G401 (cell line): ENCODE measurements at regions not wholly inside any gene's neighbourhood (a gene's known extent, or its start where the extent isn't known, plus 50 kb on each side); places are given as distances from the start of the nearest gene placed in this dataset.
A peak's percentile ranks its signal among the peaks of the same experiment; 100 is the strongest.
"Not testable (repeated sequence)": the region's sequence is repeated elsewhere in the genome, so short reads cannot be mapped to it uniquely, and the experiment has no call there.

Experiments
- DNase-seq: peaks from one replicate; pipeline ENCODE4 v3.0.0-alpha.2; 2015; ENCODE audit warnings: low spot score
- in situ Hi-C: cut with HindIII; loops from 2 replicates; pipeline ENCODE4 v1.10.0; 2016; ENCODE audit warnings: low sequenced_read_pairs, mixed read lengths

DNA sequence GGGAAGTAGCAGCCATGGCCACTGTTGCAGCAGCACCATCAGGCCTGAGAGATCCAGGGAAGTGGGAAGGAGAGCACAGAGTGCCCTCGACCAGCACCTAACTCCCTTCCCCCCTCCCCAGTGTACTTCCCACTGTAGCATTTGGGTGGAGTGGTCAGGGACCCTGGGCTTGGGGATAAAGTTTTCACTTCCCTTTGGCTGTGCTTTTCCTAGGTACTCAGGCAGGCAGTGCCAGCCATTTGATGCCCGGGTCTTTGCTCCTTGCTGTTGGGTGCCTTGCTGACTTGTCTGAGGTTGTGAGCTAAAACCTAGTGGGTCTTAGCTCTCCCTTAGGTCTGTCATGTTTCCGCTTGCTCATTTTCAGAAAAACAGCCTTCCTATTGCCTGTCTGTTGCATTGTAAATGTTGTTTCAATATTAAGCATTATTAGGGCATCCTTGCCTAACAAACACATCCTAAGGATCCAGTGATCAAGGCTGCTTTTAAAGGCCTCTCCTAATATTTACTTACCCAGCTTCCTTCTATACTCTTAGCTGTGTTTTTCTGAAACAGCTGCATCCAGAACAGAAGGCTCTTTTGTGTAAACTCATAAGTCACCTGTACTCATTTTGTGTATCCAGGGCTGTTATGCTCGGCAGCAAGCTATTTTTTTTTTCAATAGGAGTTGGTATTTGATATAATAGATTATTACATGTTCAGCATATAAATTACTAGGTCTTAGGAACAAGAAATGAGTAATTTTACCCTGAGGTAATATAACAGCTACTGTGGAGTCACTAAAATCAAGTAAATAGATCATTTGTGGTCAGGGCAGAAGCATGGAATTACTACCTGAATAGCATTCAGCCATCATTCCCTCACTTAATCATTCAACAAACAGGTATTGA lies 418.6 kb upstream of the PROX1 start:
- DNase-seq, result no peak
- in situ Hi-C loops, result no loop called here

DNA sequence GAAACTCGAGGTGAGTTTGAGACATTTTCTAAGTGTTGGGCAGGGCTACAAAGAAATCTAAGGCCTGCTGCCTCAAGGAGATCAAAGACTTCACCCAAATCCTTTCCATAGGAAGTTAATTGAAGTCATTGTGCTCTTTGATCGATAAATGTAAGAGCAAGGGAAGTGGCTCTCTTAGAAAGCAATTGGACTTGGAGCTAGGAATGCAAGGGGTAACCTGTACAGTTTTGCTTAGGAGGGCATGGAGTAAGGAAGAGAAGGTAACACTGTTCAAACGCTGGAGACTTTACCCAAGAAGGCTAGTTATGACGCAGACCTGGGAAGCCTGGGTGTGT lies 418.0 kb upstream of the PROX1 start:
- no peak for DNase-seq
- in situ Hi-C loops, result no loop called here

DNA sequence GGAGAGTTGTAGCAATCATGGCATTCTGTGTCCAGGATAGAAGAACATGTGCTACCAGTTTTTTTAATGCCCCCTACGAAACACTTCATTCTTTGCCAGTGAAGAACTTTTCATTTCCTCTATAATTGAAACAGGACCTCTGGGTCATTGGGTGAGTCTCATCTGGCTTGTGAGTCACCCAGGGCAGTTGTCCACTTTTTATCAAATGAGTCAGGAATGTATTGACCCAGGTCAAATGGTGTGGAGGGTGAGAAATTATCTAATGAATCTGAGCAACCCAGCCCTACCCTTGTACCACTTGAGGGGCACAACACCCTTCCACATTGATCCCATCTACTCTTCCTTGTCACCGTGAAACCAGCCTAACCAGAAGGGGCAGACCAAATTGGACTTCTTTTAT lies 417.3 kb upstream of the PROX1 start:
- DNase-seq, result no peak
- in situ Hi-C loops, result no loop called here

DNA sequence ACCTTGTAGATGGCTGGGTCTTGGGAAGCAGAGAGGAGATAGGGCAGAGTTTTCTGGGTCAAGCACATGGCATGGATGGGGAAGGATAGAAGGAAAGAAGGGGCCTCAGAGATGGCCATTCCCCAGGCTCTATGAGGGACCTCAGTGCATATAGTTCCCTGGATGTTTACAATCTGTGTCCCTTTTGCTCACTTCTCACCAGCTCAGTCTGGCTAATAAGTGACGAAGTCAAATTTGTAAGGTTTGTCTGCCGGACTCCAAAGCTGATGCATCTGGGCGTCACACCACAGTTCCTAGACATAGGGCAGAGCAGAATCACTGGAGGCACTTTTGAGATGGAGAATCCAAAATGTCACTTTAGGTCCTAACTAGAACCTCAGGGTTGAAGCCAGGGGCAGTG lies 416.4 kb upstream of the PROX1 start:
- in situ Hi-C loops, result no loop called here

DNA sequence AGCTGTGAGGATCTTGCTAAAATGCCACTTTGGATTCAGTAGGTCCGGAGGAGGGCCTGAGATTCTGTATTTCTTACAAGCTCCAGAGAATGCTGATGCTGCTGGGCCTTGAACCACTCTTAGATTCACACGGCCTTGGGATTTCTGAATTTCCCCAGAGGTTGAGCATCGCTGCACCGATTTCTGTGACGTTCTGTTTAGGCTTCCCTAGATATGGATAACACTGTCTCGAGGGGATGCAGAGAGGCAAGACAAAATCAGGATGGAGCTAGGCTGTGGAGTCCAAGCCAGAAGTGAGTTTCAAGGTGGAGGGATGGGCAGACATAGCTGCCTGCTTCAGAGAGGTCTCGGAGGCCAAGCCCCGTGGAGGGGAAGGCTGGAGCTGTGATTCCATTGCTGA lies 415.9 kb upstream of the PROX1 start:
- in situ Hi-C loops, result no loop called here
- no peak for DNase-seq

More for the DNA sequence above, 416.4 kb upstream of the PROX1 start:
- no peak for DNase-seq

DNA sequence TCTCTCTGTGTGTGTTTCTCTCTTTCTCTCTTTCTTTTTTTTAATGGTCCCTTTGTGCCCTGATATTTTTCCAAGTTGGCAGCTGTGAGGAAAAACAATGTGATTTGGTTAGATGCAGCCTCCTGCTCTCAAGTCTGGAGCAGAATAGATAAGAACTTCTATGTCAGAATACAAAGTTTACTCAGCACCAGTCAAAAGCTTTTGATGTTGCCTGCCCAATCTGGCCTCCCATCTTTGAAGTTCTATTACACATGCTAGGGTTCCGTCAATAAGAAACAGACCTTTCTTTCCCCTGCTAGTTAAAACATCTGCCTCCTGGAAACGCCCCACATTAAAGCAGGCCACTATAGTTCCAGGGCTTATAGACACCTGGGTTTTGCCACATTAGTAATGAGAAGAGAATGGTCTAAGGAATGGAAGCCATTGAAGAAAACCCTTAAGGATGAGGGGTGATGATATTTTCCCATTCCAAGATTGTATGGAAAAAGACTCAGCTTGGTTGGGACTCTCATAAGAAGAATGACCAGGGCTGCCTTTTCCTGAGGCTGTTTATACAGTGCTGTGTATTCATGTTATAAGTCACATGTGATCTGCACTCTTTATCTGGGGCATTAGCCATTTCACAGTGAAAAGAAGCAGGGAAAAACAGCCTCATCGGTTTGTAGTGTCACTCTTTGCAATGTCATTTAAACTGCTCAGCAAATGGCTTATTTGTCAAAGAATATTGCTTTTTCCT lies 414.7 kb upstream of the PROX1 start:
- no peak for DNase-seq
- in situ Hi-C loops, result no loop called here

DNA sequence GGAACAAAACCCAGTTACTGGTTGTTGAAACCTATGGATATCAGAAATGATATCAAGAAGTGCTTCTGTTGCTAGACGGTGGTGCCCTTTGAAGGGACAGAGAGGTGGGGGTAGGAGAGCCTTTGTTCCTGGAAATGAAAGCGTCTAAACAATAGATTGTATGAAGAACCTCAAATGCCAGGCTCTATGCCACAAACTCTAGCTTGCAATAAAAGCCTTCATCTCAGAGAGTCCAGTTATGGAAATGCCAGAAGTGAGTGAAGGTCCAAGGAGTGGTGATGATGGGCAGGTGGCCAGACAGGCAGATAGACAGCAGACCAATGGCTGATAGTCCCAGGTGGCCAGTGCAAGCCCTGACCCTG lies 414.1 kb upstream of the PROX1 start:
- in situ Hi-C loops, result no loop called here
- DNase-seq, result no peak

DNA sequence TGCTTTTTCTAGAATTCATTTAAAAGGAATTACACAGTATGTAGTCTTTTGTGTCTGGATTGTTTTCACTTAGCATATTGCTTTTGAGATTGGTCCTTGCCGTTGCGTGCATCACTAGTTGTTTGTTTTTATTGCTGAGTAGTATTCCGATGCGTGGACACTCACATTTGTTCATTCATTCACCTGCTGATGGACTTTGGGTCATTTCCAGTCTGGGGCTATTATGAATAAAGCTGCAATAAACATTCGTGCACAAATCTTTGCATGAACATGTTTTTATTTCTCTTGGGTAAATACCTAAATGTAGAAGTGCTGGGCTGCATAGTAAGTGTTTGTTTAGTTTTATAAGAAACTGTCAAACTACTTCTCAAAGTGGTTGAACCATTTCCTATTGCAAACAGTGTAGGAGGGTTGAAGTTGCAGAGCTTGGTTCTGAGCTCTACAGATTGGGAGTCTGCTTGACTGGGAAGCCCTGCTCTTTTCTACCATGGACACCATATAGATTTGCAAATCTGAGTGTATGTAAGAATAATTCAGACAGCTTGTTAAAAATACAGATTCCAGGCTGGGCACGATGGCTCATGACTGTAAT lies 404.7 kb upstream of the PROX1 start:
- in situ Hi-C loops, result no loop called here
- DNase-seq, result no peak

DNA sequence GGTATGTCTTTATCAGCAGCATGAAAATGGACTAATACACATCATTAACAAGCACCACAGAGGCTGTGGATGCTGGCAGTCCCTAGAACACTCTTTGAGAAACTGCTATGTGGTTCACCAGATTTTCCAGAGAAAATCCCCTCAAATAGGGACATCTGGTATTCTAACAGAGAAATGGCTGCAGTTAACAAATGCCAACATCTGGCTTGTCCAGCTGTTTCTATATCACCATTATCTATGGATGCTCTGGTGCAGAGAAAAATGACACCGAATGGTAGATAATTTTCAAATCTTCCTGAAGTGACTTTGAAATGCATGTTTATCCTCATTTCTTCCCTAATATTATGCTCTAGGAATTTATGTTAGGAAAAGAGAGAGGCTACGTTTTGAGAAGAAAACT lies 403.5 kb upstream of the PROX1 start:
- in situ Hi-C loops, result no loop called here
- no peak for DNase-seq

DNA sequence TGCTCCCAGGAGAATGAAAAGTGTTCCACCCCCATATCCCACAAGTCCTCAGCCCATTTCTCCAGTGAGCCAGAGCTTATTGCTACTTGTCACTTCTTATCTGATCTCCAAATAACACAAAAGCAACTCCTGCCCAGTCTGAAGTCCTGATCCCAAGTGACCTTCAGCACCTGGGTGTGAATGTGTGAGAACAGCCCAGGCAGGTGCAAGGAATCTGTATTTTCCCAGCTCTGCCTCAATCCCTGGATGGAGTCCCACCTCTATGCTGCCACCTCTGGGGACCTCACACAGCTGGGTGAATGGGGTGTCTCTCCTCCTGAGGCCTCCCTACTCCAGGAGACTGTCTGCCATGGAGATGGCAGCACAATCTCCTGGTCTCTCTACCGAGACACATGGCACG lies 402.4 kb upstream of the PROX1 start:
- in situ Hi-C loops, result no loop called here
- no peak for DNase-seq

DNA sequence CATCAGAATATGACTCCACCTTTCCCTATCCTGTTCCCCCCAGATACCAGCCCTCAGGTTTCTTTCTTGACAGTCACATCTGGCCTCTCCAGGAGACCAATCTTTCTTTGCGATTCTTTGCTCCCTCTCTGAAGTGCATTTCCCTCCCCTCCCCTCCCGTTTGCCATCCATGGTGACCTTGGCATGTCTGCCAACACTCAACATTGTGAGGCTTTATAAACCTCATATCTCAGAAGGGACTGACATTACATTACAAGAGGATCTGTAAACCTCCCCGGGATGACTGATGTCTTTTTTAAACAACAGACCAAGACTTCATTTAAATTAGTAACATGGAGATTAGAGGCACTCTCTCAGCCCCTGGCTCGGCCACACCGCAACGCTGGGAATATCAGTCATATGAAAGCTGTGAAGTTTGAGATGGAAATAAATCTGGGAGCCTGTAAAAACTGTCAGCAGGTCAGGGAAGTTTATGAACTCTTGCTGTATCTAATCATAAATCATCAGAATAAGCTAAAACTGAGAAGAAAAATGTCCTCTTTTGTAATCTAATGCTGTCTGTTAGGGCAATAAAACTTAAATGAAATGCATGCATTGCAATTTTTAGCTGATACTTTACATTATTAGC lies 401.7 kb upstream of the PROX1 start:
- DNase-seq, result no peak
- in situ Hi-C loops, result no loop called here

DNA sequence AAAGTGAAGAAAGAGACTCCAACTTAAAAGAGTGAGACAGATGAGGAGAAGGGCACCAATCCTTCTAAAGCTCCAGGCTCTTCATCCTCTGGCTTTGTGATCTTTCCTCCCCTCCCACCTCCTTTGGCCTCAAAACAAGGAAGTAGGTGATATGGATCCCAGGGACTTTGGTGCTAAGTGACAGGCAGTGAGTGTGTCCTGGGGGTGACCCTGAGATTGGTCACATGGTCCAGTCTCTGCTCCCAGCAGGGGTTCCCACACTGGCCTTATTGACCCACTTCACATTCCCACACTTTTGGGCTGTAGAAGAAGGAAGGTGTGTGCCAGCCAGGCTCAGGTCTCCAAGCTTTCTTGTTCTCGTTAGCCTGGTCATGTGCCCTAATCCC lies 401.2 kb upstream of the PROX1 start:
- no peak for DNase-seq
- in situ Hi-C loops, result no loop called here

DNA sequence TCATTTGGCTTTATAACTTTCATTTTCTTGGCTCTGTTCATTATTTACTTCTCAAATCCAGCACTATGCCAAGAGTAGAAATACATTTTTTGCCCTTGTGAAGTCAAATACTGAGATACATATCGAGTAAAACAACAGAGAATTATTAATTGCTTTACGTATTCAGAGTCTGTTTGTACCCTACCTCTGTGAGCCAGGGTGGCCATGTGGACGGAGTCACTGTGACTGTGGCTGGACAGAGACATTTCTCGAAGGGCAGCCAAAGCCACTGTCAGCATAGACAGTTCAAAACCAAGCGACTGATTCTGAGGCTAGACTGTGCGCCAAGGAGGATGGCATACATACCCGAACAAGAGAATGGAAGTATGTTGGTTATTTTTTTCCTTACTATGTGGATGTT lies 391.0 kb upstream of the PROX1 start:
- no peak for DNase-seq
- in situ Hi-C loops, result no loop called here

DNA sequence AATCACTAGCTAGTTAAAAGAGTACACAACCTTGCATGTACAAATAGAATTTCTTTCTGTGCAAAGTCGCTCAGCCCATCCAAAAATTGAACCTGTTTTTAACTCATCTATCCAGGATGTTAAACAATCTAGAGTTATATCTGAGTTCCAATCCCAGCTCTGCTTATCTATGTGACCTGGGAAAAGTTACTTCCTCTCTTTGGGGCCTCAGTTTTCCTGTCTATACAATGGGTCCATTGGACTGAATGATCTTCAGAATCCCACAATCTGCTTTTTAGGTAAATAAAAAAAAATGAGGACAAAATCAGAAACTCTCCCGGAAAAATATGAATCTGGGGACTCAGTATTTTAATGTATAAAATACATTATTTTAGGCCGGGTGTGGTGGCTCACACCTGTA lies 389.5 kb upstream of the PROX1 start:
- no peak for DNase-seq
- in situ Hi-C loops, result no loop called here

DNA sequence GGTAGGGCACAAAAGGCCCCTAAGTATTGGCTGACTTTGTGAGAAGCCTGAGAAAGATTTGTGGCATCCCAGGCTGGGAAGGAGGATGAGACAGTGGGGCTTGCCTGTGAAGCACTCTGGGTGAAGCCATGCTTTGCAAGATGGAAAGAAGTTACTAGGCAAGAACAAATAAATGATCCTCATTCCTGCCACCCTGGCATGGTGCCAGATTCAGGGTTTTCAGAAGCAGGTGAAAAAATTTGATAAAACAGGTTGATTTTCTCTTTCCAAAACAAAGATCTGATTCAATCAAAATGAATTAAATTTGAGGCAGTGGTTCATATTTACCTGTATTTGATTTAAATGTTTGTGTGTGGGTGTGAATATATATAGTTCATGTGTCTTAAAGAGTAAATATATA lies 386.9 kb upstream of the PROX1 start:
- no peak for DNase-seq
- in situ Hi-C loops, result no loop called here

DNA sequence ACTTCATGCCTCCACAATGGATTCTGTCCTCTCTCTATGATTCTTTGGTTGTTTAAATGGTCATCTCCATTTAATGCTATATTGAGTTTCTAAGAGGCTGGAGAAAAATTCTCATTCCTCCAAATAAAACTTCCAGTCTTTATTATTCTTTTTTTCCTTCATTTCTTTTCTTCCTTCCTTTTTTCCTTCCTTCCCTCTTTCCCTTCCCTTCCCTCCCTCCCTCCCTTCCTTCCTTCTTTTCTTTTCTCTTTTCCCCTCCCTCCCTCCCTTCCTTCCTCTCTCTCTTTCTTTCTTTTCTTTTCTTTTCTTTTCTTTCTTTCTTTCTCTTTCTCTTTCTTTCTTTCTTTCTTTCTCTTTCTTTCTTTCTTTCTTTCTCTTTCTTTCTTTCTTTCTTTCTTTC lies 386.1 kb upstream of the PROX1 start:
- in situ Hi-C loops, result not testable (repeated sequence)

DNA sequence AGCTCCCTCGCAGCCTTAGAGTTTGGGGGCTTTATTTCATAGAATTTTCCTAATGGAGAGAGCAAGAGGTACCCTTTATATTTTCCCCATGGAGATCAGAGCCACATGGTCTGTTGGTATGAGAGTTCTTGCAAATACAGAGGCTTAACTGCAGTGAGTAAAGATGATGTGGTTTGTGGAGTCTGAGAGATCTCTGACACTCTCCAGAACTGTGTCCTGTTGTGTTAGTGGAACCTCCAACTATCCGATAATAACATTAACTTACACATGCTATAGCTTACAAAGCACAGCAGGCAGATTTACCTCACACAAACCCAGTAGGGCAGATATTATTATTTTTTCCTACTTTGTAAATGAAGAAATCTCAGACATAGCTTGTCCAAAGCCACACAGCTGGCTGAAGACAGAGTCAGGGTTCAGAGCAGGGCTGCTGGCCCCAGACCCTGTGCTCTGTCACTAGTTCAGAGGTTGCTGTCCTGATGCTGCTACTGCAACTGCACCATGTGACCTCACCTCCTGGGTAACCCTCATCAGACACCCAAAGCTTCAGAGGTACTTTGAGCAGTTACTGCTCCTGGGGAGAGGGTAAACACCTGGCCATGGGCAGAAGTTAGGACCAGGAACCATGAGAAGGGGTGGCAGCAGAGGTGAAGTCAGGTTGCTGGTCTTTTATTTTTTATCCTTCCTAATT lies 384.8 kb upstream of the PROX1 start:
- no peak for DNase-seq
- in situ Hi-C loops, result no loop called here

More for the DNA sequence above, 386.1 kb upstream of the PROX1 start:
- not testable (repeated sequence) for DNase-seq

DNA sequence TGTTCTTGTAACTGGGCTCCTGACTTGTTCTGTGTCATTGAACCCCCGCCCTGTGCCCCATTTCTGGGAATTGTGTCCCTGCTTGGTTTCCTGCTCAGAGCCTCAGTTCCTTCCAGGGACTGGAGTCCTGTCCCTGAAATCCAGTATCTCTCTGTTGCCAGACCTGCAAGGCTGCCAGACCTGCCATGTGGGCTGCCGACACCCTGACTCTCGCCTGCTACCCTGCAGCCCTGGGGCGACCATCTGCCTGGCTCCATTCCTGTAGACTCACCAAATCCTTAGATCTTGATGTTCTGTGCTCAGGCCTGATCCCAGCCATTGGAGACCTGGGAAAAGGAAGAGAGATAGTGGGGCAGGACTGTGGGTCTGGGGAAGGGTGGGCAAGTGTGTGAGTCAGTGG lies 383.3 kb upstream of the PROX1 start:
- DNase-seq, result peak; percentile 64
- in situ Hi-C loops, result no loop called here

DNA sequence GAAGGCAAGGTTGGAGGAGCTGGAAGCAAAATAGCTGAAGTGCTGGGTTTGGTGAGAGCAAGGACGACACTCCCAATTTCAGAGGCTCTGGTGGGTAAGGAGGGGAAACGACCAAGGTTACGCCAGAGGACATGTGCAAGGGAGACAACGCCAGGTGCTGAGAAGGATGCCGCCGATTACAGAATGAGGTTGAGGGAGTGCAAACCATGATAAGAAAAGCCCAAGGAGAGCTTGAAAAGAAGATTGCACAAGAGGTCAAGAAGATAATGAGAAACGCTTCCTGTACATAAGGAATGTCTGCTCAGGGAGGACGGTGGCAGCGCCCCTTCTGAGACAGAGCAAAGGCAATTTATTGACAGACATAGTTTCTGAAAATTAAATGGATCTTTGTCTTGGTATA lies 382.0 kb upstream of the PROX1 start:
- in situ Hi-C loops, result no loop called here

More for the DNA sequence above, 382.0 kb upstream of the PROX1 start:
- DNase-seq, result no peak
